H1 (cell line): ENCODE measurements at regions not wholly inside any gene's neighbourhood (a gene's known extent, or its start where the extent isn't known, plus 50 kb on each side); places are given as distances from the start of the nearest gene placed in this dataset.

Experiments
- CTCF ChIA-PET: fragments of 300-600 bp; sonication (Branson Sonifier 250); formaldehyde crosslinking; loops from one replicate; lab custom pipeline; 2021; ENCODE audit not compliant: partially characterized antibody; lab: Charles Lee
- POLR2A ChIA-PET: fragments of 300-600 bp; sonication (Branson Sonifier 250); formaldehyde crosslinking; loops from one replicate; lab custom pipeline; 2021; ENCODE audit warnings: inconsistent platforms; ENCODE audit not compliant: partially characterized antibody; lab: Charles Lee
- DNase-seq, 2 experiments: peaks; one replicate each; pipeline versions ENCODE4 v3.0.0 to v3.0.0-alpha.2; 2010 to 2022; ENCODE audit warnings: low spot score in 2 of 2, low read depth in 1 of 2, mixed read lengths in 1 of 2
- FAIRE-seq: peaks from 2 replicates; lab custom pipeline; 2011; peaks lifted over from hg19 to GRCh38; lab: Jason Lieb, UNC
- H2AFZ ChIP-seq: 2 replicates; pipeline ENCODE4 v1.8.1; 2012; ENCODE audit warnings: low read length, inconsistent platforms
- H2AK5ac ChIP-seq: 2 replicates; pipeline ENCODE4 v1.6.1; 2013; ENCODE audit warnings: low read depth, low read length
- H2BK120ac ChIP-seq: replicated peaks from 2 replicates; pipeline ENCODE3; 2013; ENCODE audit warnings: low read depth, low read length, inconsistent platforms
- H2BK12ac ChIP-seq: 2 replicates; pipeline ENCODE4 v1.6.1; 2013; ENCODE audit warnings: low read depth, low read length
- H2BK15ac ChIP-seq: 2 replicates; pipeline ENCODE4 v1.6.1; 2013; ENCODE audit warnings: low read length
- H2BK20ac ChIP-seq: 2 replicates; pipeline ENCODE4 v1.6.1; 2013; ENCODE audit warnings: low read length
- H2BK5ac ChIP-seq: 2 replicates; pipeline ENCODE4 v1.6.1; 2013; ENCODE audit warnings: low read depth, low read length
- H3K14ac ChIP-seq: 2 replicates; pipeline ENCODE4 v1.6.1; 2013; ENCODE audit warnings: inconsistent platforms; ENCODE audit not compliant: insufficient read length
- H3K18ac ChIP-seq: 2 replicates; pipeline ENCODE4 v1.6.1; 2013; ENCODE audit warnings: low read length; ENCODE audit errors: extremely low read depth
- H3K23ac ChIP-seq: 2 replicates; pipeline ENCODE4 v1.6.1; 2013; ENCODE audit warnings: inconsistent platforms; ENCODE audit not compliant: insufficient read length
- H3K23me2 ChIP-seq: 2 replicates; pipeline ENCODE4 v1.6.1; 2013; ENCODE audit warnings: low read depth, low read length
- H3K27ac ChIP-seq: 2 replicates; pipeline ENCODE4 v1.6.1; 2011; ENCODE audit warnings: low read depth, low read length, inconsistent platforms
- H3K27me3 ChIP-seq, 4 experiments: replicated peaks in 1 of 4; 1 replicate in 1 of 4; 2 replicates in 3 of 4; pipeline versions ENCODE4 v1.6.1 to v1.8.1; 2011 to 2013; ENCODE audit warnings: low read length in 3 of 4, mild to moderate bottlenecking in 3 of 4, inconsistent platforms in 2 of 4, mixed read lengths in 2 of 4, moderate library complexity in 1 of 4; ENCODE audit not compliant: control insufficient read depth in 3 of 4, insufficient read depth in 3 of 4; ENCODE audit errors: extremely low read depth in 1 of 4
- H3K36me3 ChIP-seq, 4 experiments: 2 replicates each; pipeline versions ENCODE4 v1.6.1 to v1.8.1; 2011 to 2013; ENCODE audit warnings: mild to moderate bottlenecking in 4 of 4, low read length in 3 of 4, moderate library complexity in 2 of 4, control low read depth in 1 of 4, inconsistent platforms in 1 of 4; ENCODE audit not compliant: insufficient read depth in 4 of 4, control insufficient read depth in 2 of 4
- H3K4ac ChIP-seq: replicated peaks from 2 replicates; pipeline ENCODE3; 2013; ENCODE audit warnings: low read length, low read depth, mixed read lengths, inconsistent platforms; ENCODE audit not compliant: insufficient read length
- H3K4me1 ChIP-seq, 4 experiments: replicated peaks in 1 of 4; 1 replicate in 1 of 4; 2 replicates in 3 of 4; pipeline versions ENCODE4 v1.6.1 to v1.8.1; 2011 to 2013; ENCODE audit warnings: low read length in 3 of 4, inconsistent platforms in 2 of 4, mixed read lengths in 1 of 4; ENCODE audit not compliant: insufficient read depth in 4 of 4, control insufficient read depth in 3 of 4
- H3K4me2 ChIP-seq, 2 experiments: 2 replicates each; pipeline versions ENCODE4 v1.6.1 to v1.8.1; 2011 to 2013; ENCODE audit warnings: low read depth in 2 of 2, low read length in 2 of 2, control low read depth in 1 of 2, inconsistent platforms in 1 of 2, mild to moderate bottlenecking in 1 of 2; ENCODE audit not compliant: insufficient read depth in 1 of 2
- H3K4me3 ChIP-seq, 4 experiments: fragments of 200-600, 300-600 bp in 1 of 4; sonication (generic), shearing (Covaris generic), sonication (Bioruptor Twin) in 1 of 4; 2 replicates each; pipeline versions ENCODE4 v1.5.1 to v1.8.1; 2011 to 2016; ENCODE audit warnings: low read length in 4 of 4, low read depth in 3 of 4, control low read depth in 2 of 4, inconsistent platforms in 2 of 4, mild to moderate bottlenecking in 2 of 4, mixed read lengths in 1 of 4, moderate library complexity in 1 of 4; ENCODE audit not compliant: insufficient read depth in 2 of 4; ENCODE audit errors: extremely low read depth in 1 of 4
- H3K56ac ChIP-seq: replicated peaks from 2 replicates; pipeline ENCODE3; 2013; ENCODE audit warnings: low read depth, mild to moderate bottlenecking, mixed read lengths, low read length, inconsistent platforms; ENCODE audit not compliant: insufficient read length
- H3K79me1 ChIP-seq: 2 replicates; pipeline ENCODE4 v1.6.1; 2013; ENCODE audit warnings: low read depth, low read length, control low read depth
- H3K79me2 ChIP-seq, 2 experiments: 2 replicates each; pipeline versions ENCODE4 v1.6.1 to v1.8.1; 2012 to 2013; ENCODE audit warnings: low read length in 2 of 2, mild to moderate bottlenecking in 2 of 2, inconsistent platforms in 1 of 2; ENCODE audit not compliant: insufficient read depth in 2 of 2, control insufficient read depth in 1 of 2
- H3K9ac ChIP-seq, 4 experiments: replicated peaks in 1 of 4; 1 replicate in 1 of 4; 2 replicates in 3 of 4; pipeline versions ENCODE4 v1.6.1 to v1.8.1; 2011 to 2013; ENCODE audit warnings: low read depth in 3 of 4, low read length in 3 of 4, control low read depth in 2 of 4, mild to moderate bottlenecking in 2 of 4, moderate library complexity in 2 of 4, inconsistent platforms in 1 of 4; ENCODE audit errors: extremely low read depth in 1 of 4
- H3K9me3 ChIP-seq, 2 experiments: 2 replicates each; pipeline versions ENCODE4 v1.6.1 to v1.8.1; 2012 to 2013; ENCODE audit warnings: mild to moderate bottlenecking in 2 of 2, moderate library complexity in 2 of 2, control low read depth in 1 of 2, inconsistent platforms in 1 of 2, low read depth in 1 of 2, low read length in 1 of 2, mixed read lengths in 1 of 2; ENCODE audit not compliant: insufficient read depth in 2 of 2
- H4K20me1 ChIP-seq, 2 experiments: replicated peaks in 1 of 2; 2 replicates each; pipeline versions ENCODE3 to v1.8.1; 2011 to 2013; ENCODE audit warnings: inconsistent platforms in 2 of 2, low read length in 2 of 2, mild to moderate bottlenecking in 1 of 2; ENCODE audit not compliant: insufficient read depth in 2 of 2, control insufficient read depth in 1 of 2
- H4K5ac ChIP-seq: 2 replicates; pipeline ENCODE4 v1.6.1; 2013; ENCODE audit warnings: low read length, low read depth, mixed read lengths, inconsistent platforms; ENCODE audit not compliant: insufficient read length
- H4K8ac ChIP-seq: 2 replicates; pipeline ENCODE4 v1.8.0; 2013; ENCODE audit warnings: mild to moderate bottlenecking, moderate library complexity, low read length, inconsistent platforms; ENCODE audit not compliant: insufficient read depth; ENCODE audit errors: extremely low read depth
- H4K91ac ChIP-seq: replicated peaks from 2 replicates; pipeline ENCODE3; 2013; ENCODE audit warnings: low read length, mixed read lengths, inconsistent platforms; ENCODE audit not compliant: insufficient read length
- BACH1 ChIP-seq: IDR thresholded peaks from 2 replicates; pipeline ENCODE4 v1.6.1; 2012; ENCODE audit warnings: low read length, improper control_type of control experiment
- CBX5 ChIP-seq: fragments of 300-800, 300-1000 bp; sonication (generic); IDR thresholded peaks from 2 replicates; pipeline ENCODE4 v1.7.1; 2016; ENCODE audit warnings: antibody characterized with exemption, low read length, low read depth
- CEBPB ChIP-seq: IDR thresholded peaks from 2 replicates; pipeline ENCODE4 v1.6.1; 2012; ENCODE audit warnings: low read depth, low read length
- CHD2 ChIP-seq: IDR thresholded peaks from 2 replicates; pipeline ENCODE4 v1.6.1; 2012; ENCODE audit warnings: low read length, improper control_type of control experiment
- CREB1 ChIP-seq: IDR thresholded peaks from 2 replicates; pipeline ENCODE4 v1.6.1; 2012; ENCODE audit warnings: inconsistent platforms
- GTF2F1 ChIP-seq: IDR thresholded peaks from 2 replicates; pipeline ENCODE4 v1.6.1; 2012; ENCODE audit warnings: low read depth, low read length, improper control_type of control experiment, borderline replicate concordance
- POLR2A ChIP-seq, 2 experiments: IDR thresholded peaks; 1 replicate in 1 of 2; 2 replicates in 1 of 2; pipeline ENCODE4 v1.6.1; 2011; ENCODE audit warnings: low read depth in 2 of 2, low read length in 2 of 2, mild to moderate bottlenecking in 2 of 2; ENCODE audit errors: control extremely low read depth in 1 of 2
- RFX5 ChIP-seq: IDR thresholded peaks from 2 replicates; pipeline ENCODE4 v1.6.1; 2011; ENCODE audit warnings: low read depth, low read length, improper control_type of control experiment, borderline replicate concordance
- SIRT6 ChIP-seq: IDR thresholded peaks from one replicate; pipeline ENCODE4 v1.7.1; 2012; ENCODE audit warnings: low read length, inconsistent platforms
- SUZ12 ChIP-seq: fragments of 200-600 bp; sonication (generic); IDR thresholded peaks from 2 replicates; pipeline ENCODE4 v1.6.1; 2012; ENCODE audit warnings: mild to moderate bottlenecking, inconsistent platforms, low read length, moderate library complexity, mixed read lengths
- TAF7 ChIP-seq: optimal IDR thresholded peaks from 2 replicates; pipeline ENCODE3; 2011; ENCODE audit warnings: low read depth, mild to moderate bottlenecking, inconsistent platforms, low read length, moderate library complexity, borderline replicate concordance
- ZNF274 ChIP-seq: IDR thresholded peaks from 2 replicates; pipeline ENCODE4 v1.7.0; 2012; ENCODE audit warnings: low read length, borderline replicate concordance; ENCODE audit errors: extremely low read depth
- WGBS, 2 experiments: shearing (Covaris generic) in 1 of 2; methylation state at CpG; one replicate each; pipeline versions ENCODE4 v1.1.6 to v1.1.7; 2013 to 2015; ENCODE audit warnings: low lambda C conversion rate in 2 of 2, mixed read lengths in 2 of 2, inconsistent platforms in 1 of 2, low coverage in 1 of 2, missing lambda C conversion rate in 1 of 2; ENCODE audit not compliant: insufficient replicate concordance in 2 of 2, insufficient coverage in 1 of 2, insufficient read length in 1 of 2; ENCODE audit errors: extremely low coverage in 1 of 2, missing lambda C conversion rate in 1 of 2; 5-methylcytosine and 5-hydroxymethylcytosine counted together

GRCh38 chr14:36056845-36057244 is 119.7 kb downstream of the PTCSC3 start:
- H3K56ac ChIP-seq, result no peak overlapping the region
- no peaks in the 10 kb centered on the region for H4K20me1 ChIP-seq
- no peak overlapping the region for H3K9ac ChIP-seq
- H3K27ac ChIP-seq, result no peak overlapping the region
- no peak overlapping the region for H3K18ac ChIP-seq
- no peak overlapping the region for H2AK5ac ChIP-seq
- H3K27me3 ChIP-seq, result no peaks in the 10 kb centered on the region
- no peak overlapping the region for H2BK20ac ChIP-seq
- H2BK15ac ChIP-seq, result no peak overlapping the region
- H3K14ac ChIP-seq, result no peak overlapping the region
- no peaks in the 10 kb centered on the region for H3K79me1 ChIP-seq
- H2AFZ ChIP-seq, result no peak overlapping the region
- H2BK120ac ChIP-seq, result no peak overlapping the region
- H2BK5ac ChIP-seq, result no peak overlapping the region
- H4K91ac ChIP-seq, result no peak overlapping the region
- H4K8ac ChIP-seq, result no peak overlapping the region
- no peak overlapping the region for H3K4me2 ChIP-seq
- WGBS, 2 experiments, result 89% methylated on average over 3 of the region's 3 CpGs; no CpG with 5 or more reads in 1 of the 2 experiments
- H3K9me3 ChIP-seq, result no peaks in the 10 kb centered on the region
- FAIRE-seq, result no peak
- H4K5ac ChIP-seq, result no peak overlapping the region
- no peak overlapping the region for H2BK12ac ChIP-seq
- no peaks in the 10 kb centered on the region for H3K36me3 ChIP-seq
- CTCF ChIA-PET, result interaction anchor here (0.7 to 1.0 kb wide), 2 partner anchors 9 to 14 kb away, joined by 3 read pairs; no protein-coding TSS in a partner anchor
- no peaks in the 10 kb centered on the region for H3K79me2 ChIP-seq
- DNase-seq, result no peak
- H3K4me1 ChIP-seq, result peaks cover 0 to 2% (median 0%) of the 10 kb centered on the region in 4 experiments; a peak in 1 of 7 replicates
- POLR2A ChIA-PET, result no interaction called here
- no peak overlapping the region for H3K23ac ChIP-seq
- H3K4me3 ChIP-seq, result no peak overlapping the region
- TF ChIP-seq CREB1 (no peak), BACH1 (no peak), SIRT6 (no peak), POLR2A (IDR thresholded peaks at IDR 0.05; ENCODE audit: control extremely low read depth in 1 of 2, low read depth in 2 of 2, low read length in 2 of 2) (no peak), RFX5 (no peak), CBX5 (no peak), ZNF274 (no peak), CHD2 (no peak), TAF7 (no peak), GTF2F1 (no peak), CEBPB (no peak), SUZ12 (no peak)
- no peak overlapping the region for H3K4ac ChIP-seq
- no peaks in the 10 kb centered on the region; the same call in 1 of the 2 replicates for H3K23me2 ChIP-seq
